ENCODE measurements at regions not wholly inside any gene's neighbourhood (a gene's known extent, or its start where the extent isn't known, plus 50 kb on each side); places are given as distances from the start of the nearest gene placed in this dataset.

- TF ChIP-seq CTCF (IDR thresholded peaks at IDR 0.05; ENCODE audit: low read depth, low read length, missing input control) (no peak), GABPA (IDR thresholded peaks at IDR 0.05 in 1 of 2, conservative IDR thresholded peaks at IDR 0.05 in 1 of 2) (no peak), RAD21 (IDR thresholded peaks at IDR 0.05) (no peak), TAF1 (conservative IDR thresholded peaks at IDR 0.05) (no peak), REST (IDR thresholded peaks at IDR 0.05) (no peak), ZBTB33 (IDR thresholded peaks at IDR 0.05) (no peak), MAX (IDR thresholded peaks at IDR 0.05) (no peak), ATF3 (IDR thresholded peaks at IDR 0.05) (no peak), RXRA (IDR thresholded peaks at IDR 0.05) (no peak), EGR1 (IDR thresholded peaks at IDR 0.05; ENCODE audit: low read depth in 2 of 2) (no peak), FOXA1 (IDR thresholded peaks at IDR 0.05) (no peak), YY1 (IDR thresholded peaks at IDR 0.05) (no peak), JUND (IDR thresholded peaks at IDR 0.05) (no peak)
Observed at GRCh38 chr6:23394681-23395080, 731.3 kb upstream of the NRSN1 start.
